GM23338 (cell line): ENCODE measurements at regions not wholly inside any gene's neighbourhood (a gene's known extent, or its start where the extent isn't known, plus 50 kb on each side); places are given as distances from the start of the nearest gene placed in this dataset.

Experiments used
- ATAC-seq: fragments of 200-7000 bp; cut with Tn5 transposase; 3 replicates; pipeline ENCODE4 v1.9.1; 2020
- DNase-seq: peaks from one replicate; pipeline ENCODE4 v3.0.0-alpha.2; 2015; ENCODE audit warnings: low spot score
- H2AFZ ChIP-seq: fragments of 200-600 bp; sonication (generic); 2 replicates; pipeline ENCODE4 v1.8.0; 2016; ENCODE audit warnings: antibody characterized with exemption, mild to moderate bottlenecking, moderate library complexity
- H3F3A ChIP-seq: fragments of 200-600 bp; sonication (generic); replicated peaks from 2 replicates; pipeline ENCODE4 v1.8.0; 2017; ENCODE audit warnings: antibody characterized with exemption, mixed run types, low read depth
- H3K27ac ChIP-seq: fragments of 200-600 bp; sonication (generic); 2 replicates; pipeline ENCODE4 v1.6.1; 2016; ENCODE audit warnings: low read depth
- H3K27me3 ChIP-seq: fragments of 200-600 bp; sonication (generic); 2 replicates; pipeline ENCODE4 v1.8.0; 2016; ENCODE audit warnings: mild to moderate bottlenecking, mixed run types, moderate library complexity; ENCODE audit not compliant: insufficient read depth
- H3K36me3 ChIP-seq: fragments of 200-600 bp; sonication (generic); 2 replicates; pipeline ENCODE4 v1.8.0; 2016; ENCODE audit warnings: mild to moderate bottlenecking; ENCODE audit not compliant: insufficient read depth
- H3K4me1 ChIP-seq: fragments of 200-600 bp; sonication (generic); 2 replicates; pipeline ENCODE4 v1.8.0; 2016; ENCODE audit warnings: mild to moderate bottlenecking, moderate library complexity; ENCODE audit not compliant: insufficient read depth
- H3K4me2 ChIP-seq: fragments of 200-600 bp; sonication (generic); 2 replicates; pipeline ENCODE4 v1.7.1; 2017; ENCODE audit warnings: mixed run types
- H3K4me3 ChIP-seq: fragments of 200-600 bp; sonication (generic); 2 replicates; pipeline ENCODE4 v1.6.1; 2016; ENCODE audit warnings: mixed run types
- H3K79me2 ChIP-seq: fragments of 200-600 bp; sonication (generic); replicated peaks from 2 replicates; pipeline ENCODE4 v1.8.0; 2017; ENCODE audit warnings: mild to moderate bottlenecking; ENCODE audit not compliant: insufficient read depth
- H3K9me2 ChIP-seq: fragments of 200-600 bp; sonication (generic); 2 replicates; pipeline ENCODE4 v1.8.0; 2017; ENCODE audit not compliant: insufficient read depth
- H4K20me1 ChIP-seq: fragments of 200-600 bp; sonication (generic); replicated peaks from 2 replicates; pipeline ENCODE4 v1.8.0; 2017; ENCODE audit warnings: mild to moderate bottlenecking; ENCODE audit not compliant: insufficient read depth
- H3K27ac Mint-ChIP-seq: 2 replicates; pipeline ENCODE4 v1.8.0; 2020; ENCODE audit warnings: inconsistent platforms, mild to moderate bottlenecking, moderate library complexity, mixed read lengths
- H3K27me3 Mint-ChIP-seq: 3 replicates; pipeline ENCODE4 v1.8.0; 2022; ENCODE audit warnings: low read depth, mild to moderate bottlenecking, moderate library complexity, mixed read lengths, inconsistent platforms; ENCODE audit not compliant: insufficient read depth, poor library complexity
- H3K36me3 Mint-ChIP-seq: 3 replicates; pipeline ENCODE4 v1.8.0; 2021; ENCODE audit warnings: low read depth, mild to moderate bottlenecking, inconsistent platforms, moderate library complexity, mixed read lengths
- H3K4me1 Mint-ChIP-seq: 3 replicates; pipeline ENCODE4 v1.8.0; 2020; ENCODE audit warnings: mild to moderate bottlenecking, inconsistent platforms, mixed read lengths
- H3K4me3 Mint-ChIP-seq: 3 replicates; pipeline ENCODE4 v1.8.0; 2021; ENCODE audit warnings: moderate library complexity, mild to moderate bottlenecking, inconsistent platforms, mixed read lengths
- H3K9me3 Mint-ChIP-seq: 3 replicates; pipeline ENCODE4 v1.8.0; 2020; ENCODE audit warnings: moderate library complexity, mild to moderate bottlenecking, inconsistent platforms, mixed read lengths
- CREB1 ChIP-seq: fragments of 250-450 bp; sonication (Bioruptor Pico); IDR thresholded peaks from 2 replicates; pipeline ENCODE4 v1.5.0; 2020; ENCODE audit warnings: low read depth, mild to moderate bottlenecking, moderate library complexity
- ETS1 ChIP-seq: IDR thresholded peaks from 2 replicates; pipeline ENCODE4 v1.6.1; 2016; ENCODE audit warnings: antibody characterized with exemption
- EZH2phosphoT487 ChIP-seq: fragments of 200-600 bp; sonication (generic); IDR thresholded peaks from one replicate; pipeline ENCODE4 v1.8.1; 2018; ENCODE audit warnings: antibody characterized with exemption; ENCODE audit not compliant: unreplicated experiment
- JUNB ChIP-seq: IDR thresholded peaks from one replicate; pipeline ENCODE4 v1.6.1; 2016; ENCODE audit warnings: antibody characterized with exemption; ENCODE audit not compliant: unreplicated experiment
- NANOG ChIP-seq: IDR thresholded peaks from 2 replicates; pipeline ENCODE4 v1.6.1; 2016; ENCODE audit warnings: antibody characterized with exemption, borderline replicate concordance
- REST ChIP-seq: IDR thresholded peaks from one replicate; pipeline ENCODE4 v1.6.1; 2018; ENCODE audit warnings: antibody characterized with exemption; ENCODE audit not compliant: unreplicated experiment
- ZNF114 ChIP-seq: fragments of 250-450 bp; sonication (Bioruptor Pico); IDR thresholded peaks from 2 replicates; pipeline ENCODE4 v1.5.0; 2020; ENCODE audit warnings: mild to moderate bottlenecking, moderate library complexity
- ZNF331 ChIP-seq: fragments of 250-450 bp; sonication (Bioruptor Pico); IDR thresholded peaks from 2 replicates; pipeline ENCODE4 v1.5.0; 2020; ENCODE audit warnings: low read depth, mild to moderate bottlenecking, moderate library complexity
- ZNF462 ChIP-seq: fragments of 250-450 bp; sonication (Bioruptor Pico); IDR thresholded peaks from 2 replicates; pipeline ENCODE4 v1.5.0; 2020; ENCODE audit warnings: mild to moderate bottlenecking, moderate library complexity

- Histone ChIP-seq H3F3A (no peaks in the 10 kb centered on the region), H2AFZ (no peak overlapping the region), H3K4me1 (no peaks in the 10 kb centered on the region), H3K36me3 (no peaks in the 10 kb centered on the region), H3K4me2 (no peak overlapping the region), H3K27me3 (no peaks in the 10 kb centered on the region), H4K20me1 (no peaks in the 10 kb centered on the region), H3K79me2 (no peaks in the 10 kb centered on the region), H3K4me3 (no peak overlapping the region), H3K9me2 (no peaks in the 10 kb centered on the region), H3K27ac (no peak overlapping the region)
- no peak for ATAC-seq
- Mint-ChIP-seq H3K9me3 (no peaks in the 10 kb centered on the region), H3K27me3 (peaks cover 4% of the 10 kb centered on the region), H3K27ac (no peak overlapping the region), H3K36me3 (no peaks in the 10 kb centered on the region), H3K4me3 (no peak overlapping the region), H3K4me1 (peaks cover 7% of the 10 kb centered on the region; the same call in 2 of the 3 replicates)
- no peak for DNase-seq
- TF ChIP-seq JUNB (no peak), ZNF114 (CRISPR knock-in tag) (no peak), CREB1 (CRISPR knock-in tag) (no peak), ZNF331 (CRISPR knock-in tag) (no peak), NANOG (no peak)
These were observed 77.7 kb upstream of the RGMA start for GRCh38 chr15:93166675-93167074.

GRCh38 chr15:93165734-93166470, 76.9 kb upstream of the RGMA start:
- H3K79me2 ChIP-seq = no peaks in the 10 kb centered on the region
- H3K27ac Mint-ChIP-seq = no peak overlapping the region
- H3F3A ChIP-seq = no peaks in the 10 kb centered on the region
- no peak overlapping the region for H3K4me3 ChIP-seq
- no peaks in the 10 kb centered on the region for H3K36me3 Mint-ChIP-seq
- no peak overlapping the region for H3K4me3 Mint-ChIP-seq
- DNase-seq = no peak
- H3K9me3 Mint-ChIP-seq = no peaks in the 10 kb centered on the region
- no peak for ATAC-seq
- no peaks in the 10 kb centered on the region for H3K27me3 ChIP-seq
- H3K4me1 ChIP-seq = no peaks in the 10 kb centered on the region
- H3K36me3 ChIP-seq = no peaks in the 10 kb centered on the region
- H4K20me1 ChIP-seq = no peaks in the 10 kb centered on the region
- H3K27me3 Mint-ChIP-seq = peaks cover 4% of the 10 kb centered on the region
- no peak overlapping the region for H3K4me2 ChIP-seq
- no peak overlapping the region for H3K27ac ChIP-seq
- no peaks in the 10 kb centered on the region for H3K9me2 ChIP-seq
- peaks cover 7% of the 10 kb centered on the region; the same call in 1 of the 3 replicates for H3K4me1 Mint-ChIP-seq
- no peak overlapping the region for H2AFZ ChIP-seq
- TF ChIP-seq ZNF462 (CRISPR knock-in tag) (no peak), CREB1 (CRISPR knock-in tag) (no peak), EZH2phosphoT487 (no peak), NANOG (no peak), JUNB (no peak), ETS1 (no peak), ZNF331 (CRISPR knock-in tag) (no peak), REST (no peak)
